ENCODE measurements at regions not wholly inside any gene's neighbourhood (a gene's known extent, or its start where the extent isn't known, plus 50 kb on each side); places are given as distances from the start of the nearest gene placed in this dataset.
"Not testable (repeated sequence)": the region's sequence is repeated elsewhere in the genome, so short reads cannot be mapped to it uniquely, and the experiment has no call there.

- dilution Hi-C loops (cut with MboI; ENCODE audit: extremely low pct_ligation_motif_present, low sequenced_read_pairs) = no loop called here
- no peaks in the 10 kb centered on the region for H3K36me3 ChIP-seq (ENCODE audit: control insufficient read depth in 2 of 2, extremely low read depth in 1 of 2, insufficient read depth in 2 of 2, low read length in 2 of 2)
- ChIA-PET CTCF (no interaction called here), POLR2A (no interaction called here)
- no peak for TF ChIP-seq MAX (IDR thresholded peaks at IDR 0.05; ENCODE audit: insufficient read depth, insufficient read length)
- no peak for TF ChIP-seq MYC (IDR thresholded peaks at IDR 0.05; ENCODE audit: low read depth, low read length)
- TF ChIP-seq FOS (IDR thresholded peaks at IDR 0.05; ENCODE audit: borderline replicate concordance, insufficient read depth, low read length) = no peak
- TF ChIP-seq CTCF (IDR thresholded peaks at IDR 0.05; ENCODE audit: extremely low read depth in 1 of 2, insufficient read depth in 1 of 2, low read depth in 1 of 2, low read length in 2 of 2) = no peak
- TF ChIP-seq EZH2 (IDR thresholded peaks at IDR 0.05; ENCODE audit: borderline replicate concordance, low read depth, low read length, severe bottlenecking) = no peak
- no peak for TF ChIP-seq POLR2A (IDR thresholded peaks at IDR 0.05; ENCODE audit: low read depth, low read length)
- no peak for TF ChIP-seq JUN (IDR thresholded peaks at IDR 0.05; ENCODE audit: borderline replicate concordance, insufficient read depth, insufficient read length, low read depth)
- no peak for TF ChIP-seq GATA2 (IDR thresholded peaks at IDR 0.05; ENCODE audit: insufficient read depth, insufficient read length, low read depth, low read length)
- no peak for TF ChIP-seq POLR2AphosphoS5 (IDR thresholded peaks at IDR 0.05; ENCODE audit: insufficient read depth, low read depth, low read length)
- H3K27me3 ChIP-seq (ENCODE audit: control insufficient read depth in 2 of 2, insufficient read depth in 2 of 2, low read length in 2 of 2) = no peaks in the 10 kb centered on the region
- no peak overlapping the region for H2AFZ ChIP-seq (ENCODE audit: low read depth, low read length)
- H3K27ac ChIP-seq (ENCODE audit: insufficient read depth, low read depth, low read length) = no peak overlapping the region
- BruUV-seq (replicated peaks) = no TSS peak
- H3K9me1 ChIP-seq (replicated peaks; ENCODE audit: control insufficient read depth, extremely low read depth, insufficient read depth, low read length) = no peaks in the 10 kb centered on the region
- H3K4me2 ChIP-seq (ENCODE audit: insufficient read depth, low read length) = no peak overlapping the region
- H4K20me1 ChIP-seq (replicated peaks; ENCODE audit: control insufficient read depth, extremely low read depth, insufficient read depth, low read length) = no peaks in the 10 kb centered on the region
- intact Hi-C loops (cut with micrococcal nuclease) = no loop called here
- H3K9ac ChIP-seq (replicated peaks; ENCODE audit: extremely low read depth, insufficient read depth, low read length) = no peak overlapping the region
- H3K79me2 ChIP-seq (ENCODE audit: control insufficient read depth, insufficient read depth, low read length) = no peaks in the 10 kb centered on the region
- H3K4me3 ChIP-seq (replicated peaks in 1 of 3; ENCODE audit: insufficient read depth in 1 of 3, low read depth in 1 of 3, low read length in 3 of 3) = no peak overlapping the region
- no peaks in the 10 kb centered on the region for H3K4me1 ChIP-seq (ENCODE audit: control insufficient read depth, extremely low read depth, insufficient read depth, low read length)
- H3K9me3 ChIP-seq (replicated peaks; ENCODE audit: control insufficient read depth, insufficient read depth, low read length) = no peaks in the 10 kb centered on the region
- FAIRE-seq (no peak), DNase-seq (ENCODE audit: low read depth, low spot score) (no peak)
These were observed 69.8 kb upstream of the LRPAP1 start for GRCh38 chr4:3601992-3602391.

- H3K4me3 ChIP-seq (replicated peaks in 1 of 3; ENCODE audit: insufficient read depth in 1 of 3, low read depth in 1 of 3, low read length in 3 of 3); H2AFZ ChIP-seq (ENCODE audit: low read depth, low read length); H3K4me2 ChIP-seq (ENCODE audit: insufficient read depth, low read length); intact Hi-C loops (cut with micrococcal nuclease); H3K27me3 ChIP-seq (ENCODE audit: control insufficient read depth in 2 of 2, insufficient read depth in 2 of 2, low read length in 2 of 2); H3K27ac ChIP-seq (ENCODE audit: insufficient read depth, low read depth, low read length); FAIRE-seq; BruUV-seq (replicated peaks); POLR2A ChIA-PET; DNase-seq (ENCODE audit: low read depth, low spot score); H3K9ac ChIP-seq (replicated peaks; ENCODE audit: extremely low read depth, insufficient read depth, low read length); H3K36me3 ChIP-seq (ENCODE audit: control insufficient read depth in 2 of 2, extremely low read depth in 1 of 2, insufficient read depth in 2 of 2, low read length in 2 of 2); dilution Hi-C loops (cut with MboI; ENCODE audit: extremely low pct_ligation_motif_present, low sequenced_read_pairs); H3K4me1 ChIP-seq (ENCODE audit: control insufficient read depth, extremely low read depth, insufficient read depth, low read length); H3K9me1 ChIP-seq (replicated peaks; ENCODE audit: control insufficient read depth, extremely low read depth, insufficient read depth, low read length); H4K20me1 ChIP-seq (replicated peaks; ENCODE audit: control insufficient read depth, extremely low read depth, insufficient read depth, low read length); H3K9me3 ChIP-seq (replicated peaks; ENCODE audit: control insufficient read depth, insufficient read depth, low read length); CTCF ChIA-PET; H3K79me2 ChIP-seq (ENCODE audit: control insufficient read depth, insufficient read depth, low read length): not testable (repeated sequence)
These were observed 69.0 kb upstream of the LRPAP1 start for GRCh38 chr4:3601108-3601690.

Data from endothelial cell of umbilical vein (primary cell).